Body of pancreas (tissue), 4 donors: ENCODE measurements at regions not wholly inside any gene's neighbourhood (a gene's known extent, or its start where the extent isn't known, plus 50 kb on each side); places are given as distances from the start of the nearest gene placed in this dataset.

Experiments
- POLR2A ChIP-seq, 3 donors: fragments of 450-650 bp; IDR thresholded peaks; one replicate each; pipeline ENCODE4 v1.6.1; 2016; ENCODE audit warnings: antibody characterized with exemption in 3 of 3, mild to moderate bottlenecking in 2 of 3
- TF ChIP-seq, protein P1 (sequence below), 7 experiments: fragments of 450-650 bp in 4 of 7; fragments of 200-600 bp in 3 of 7; sonication (generic) in 3 of 7; IDR thresholded peaks; one replicate each; pipeline ENCODE4 v1.5.1; 2016 to 2019; ENCODE audit warnings: antibody characterized with exemption in 7 of 7

DNA sequence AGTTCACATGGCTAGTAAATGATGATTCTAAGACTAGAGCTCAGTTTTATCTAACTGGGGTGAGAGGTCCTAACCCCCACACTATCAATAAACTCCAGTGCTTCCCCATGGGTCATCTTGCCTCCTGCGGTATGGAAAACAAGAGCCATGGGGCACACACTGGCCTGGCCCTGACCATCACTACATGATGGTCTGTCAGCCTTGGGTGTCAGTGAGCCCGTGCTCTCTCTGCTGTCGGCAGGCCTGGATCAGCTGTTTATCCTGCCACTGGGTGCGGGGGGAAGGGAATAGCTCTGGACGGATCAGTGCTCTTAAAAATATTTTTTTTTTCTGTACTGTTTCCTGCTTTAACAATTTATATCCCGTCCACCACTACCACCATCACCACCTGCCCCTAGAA is 255.0 kb upstream of the ADGRL2 start:
- TF ChIP-seq, protein P1, sequence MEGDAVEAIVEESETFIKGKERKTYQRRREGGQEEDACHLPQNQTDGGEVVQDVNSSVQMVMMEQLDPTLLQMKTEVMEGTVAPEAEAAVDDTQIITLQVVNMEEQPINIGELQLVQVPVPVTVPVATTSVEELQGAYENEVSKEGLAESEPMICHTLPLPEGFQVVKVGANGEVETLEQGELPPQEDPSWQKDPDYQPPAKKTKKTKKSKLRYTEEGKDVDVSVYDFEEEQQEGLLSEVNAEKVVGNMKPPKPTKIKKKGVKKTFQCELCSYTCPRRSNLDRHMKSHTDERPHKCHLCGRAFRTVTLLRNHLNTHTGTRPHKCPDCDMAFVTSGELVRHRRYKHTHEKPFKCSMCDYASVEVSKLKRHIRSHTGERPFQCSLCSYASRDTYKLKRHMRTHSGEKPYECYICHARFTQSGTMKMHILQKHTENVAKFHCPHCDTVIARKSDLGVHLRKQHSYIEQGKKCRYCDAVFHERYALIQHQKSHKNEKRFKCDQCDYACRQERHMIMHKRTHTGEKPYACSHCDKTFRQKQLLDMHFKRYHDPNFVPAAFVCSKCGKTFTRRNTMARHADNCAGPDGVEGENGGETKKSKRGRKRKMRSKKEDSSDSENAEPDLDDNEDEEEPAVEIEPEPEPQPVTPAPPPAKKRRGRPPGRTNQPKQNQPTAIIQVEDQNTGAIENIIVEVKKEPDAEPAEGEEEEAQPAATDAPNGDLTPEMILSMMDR (IDR thresholded peaks at IDR 0.05) = no peak
- no peak for TF ChIP-seq POLR2A (IDR thresholded peaks at IDR 0.05)
